WTC11 (cell line): ENCODE measurements at regions not wholly inside any gene's neighbourhood (a gene's known extent, or its start where the extent isn't known, plus 50 kb on each side); places are given as distances from the start of the nearest gene placed in this dataset.

Source experiments
- CREB1 ChIP-seq: sonication (generic); formaldehyde crosslinking; IDR thresholded peaks from 2 replicates; pipeline ENCODE4 v1.8.0; 2023; ENCODE audit warnings: mild to moderate bottlenecking, missing genetic modification reagents
- NFATC4 ChIP-seq: fragments of 250-450 bp; sonication (Bioruptor Pico); IDR thresholded peaks from 2 replicates; pipeline ENCODE4 v1.9.0; 2021; ENCODE audit warnings: mild to moderate bottlenecking
- TF ChIP-seq, protein P1 (sequence below): fragments of 200-600 bp; IDR thresholded peaks from 2 replicates; pipeline ENCODE4 v1.8.0; 2022; ENCODE audit warnings: antibody characterized with exemption
- TF ChIP-seq, protein P2 (sequence below): sonication (generic); formaldehyde crosslinking; IDR thresholded peaks from 2 replicates; pipeline ENCODE4 v1.8.0; 2022; ENCODE audit warnings: mild to moderate bottlenecking, missing genetic modification reagents

DNA sequence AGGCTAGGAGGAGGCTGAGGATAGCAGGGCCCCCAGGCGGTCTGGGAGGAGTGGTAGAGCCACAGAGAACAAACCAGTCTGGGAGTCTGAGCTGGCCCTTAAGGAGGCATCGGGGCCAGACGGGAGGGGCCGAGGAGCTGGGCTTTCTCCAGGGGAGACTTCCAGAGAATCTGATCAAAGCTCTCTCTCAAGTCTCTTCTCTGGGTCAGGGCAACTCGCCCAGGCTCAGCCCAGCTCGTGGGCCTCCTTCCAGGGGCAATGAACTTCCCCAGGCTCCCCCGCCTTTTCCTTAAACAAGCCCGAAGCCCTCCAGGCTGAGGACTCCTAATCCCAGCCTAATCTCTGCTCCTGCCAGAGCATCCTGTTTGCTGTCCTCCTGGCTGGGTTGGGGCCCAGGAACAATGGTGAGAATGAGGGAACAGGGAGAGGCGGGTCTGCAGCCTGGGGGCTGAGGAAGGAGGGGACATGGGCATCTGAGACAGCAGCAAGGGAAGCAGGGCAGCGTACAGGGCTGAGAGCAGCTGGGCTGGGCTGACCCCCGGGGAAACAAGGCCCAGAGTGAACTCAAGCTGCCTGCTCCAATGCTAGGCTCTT is 173.6 kb downstream of the ANKRD60 start:
- TF ChIP-seq, protein P1, sequence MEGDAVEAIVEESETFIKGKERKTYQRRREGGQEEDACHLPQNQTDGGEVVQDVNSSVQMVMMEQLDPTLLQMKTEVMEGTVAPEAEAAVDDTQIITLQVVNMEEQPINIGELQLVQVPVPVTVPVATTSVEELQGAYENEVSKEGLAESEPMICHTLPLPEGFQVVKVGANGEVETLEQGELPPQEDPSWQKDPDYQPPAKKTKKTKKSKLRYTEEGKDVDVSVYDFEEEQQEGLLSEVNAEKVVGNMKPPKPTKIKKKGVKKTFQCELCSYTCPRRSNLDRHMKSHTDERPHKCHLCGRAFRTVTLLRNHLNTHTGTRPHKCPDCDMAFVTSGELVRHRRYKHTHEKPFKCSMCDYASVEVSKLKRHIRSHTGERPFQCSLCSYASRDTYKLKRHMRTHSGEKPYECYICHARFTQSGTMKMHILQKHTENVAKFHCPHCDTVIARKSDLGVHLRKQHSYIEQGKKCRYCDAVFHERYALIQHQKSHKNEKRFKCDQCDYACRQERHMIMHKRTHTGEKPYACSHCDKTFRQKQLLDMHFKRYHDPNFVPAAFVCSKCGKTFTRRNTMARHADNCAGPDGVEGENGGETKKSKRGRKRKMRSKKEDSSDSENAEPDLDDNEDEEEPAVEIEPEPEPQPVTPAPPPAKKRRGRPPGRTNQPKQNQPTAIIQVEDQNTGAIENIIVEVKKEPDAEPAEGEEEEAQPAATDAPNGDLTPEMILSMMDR: no peak
- TF ChIP-seq, protein P2, sequence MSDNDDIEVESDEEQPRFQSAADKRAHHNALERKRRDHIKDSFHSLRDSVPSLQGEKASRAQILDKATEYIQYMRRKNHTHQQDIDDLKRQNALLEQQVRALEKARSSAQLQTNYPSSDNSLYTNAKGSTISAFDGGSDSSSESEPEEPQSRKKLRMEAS: no peak
- TF ChIP-seq CREB1 (CRISPR knock-in tag) (no peak), NFATC4 (CRISPR knock-in tag) (no peak)
